NCI-H128 (cell line): ENCODE measurements at regions not wholly inside any gene's neighbourhood (a gene's known extent, or its start where the extent isn't known, plus 50 kb on each side); places are given as distances from the start of the nearest gene placed in this dataset.
A peak's percentile ranks its signal among the peaks of the same experiment; 100 is the strongest.

Experiments used
- DNase-seq: peaks from one replicate; lab custom pipeline; 2025; ENCODE audit not compliant: unreplicated experiment; lab: John Stamatoyannopoulos, UW

DNA sequence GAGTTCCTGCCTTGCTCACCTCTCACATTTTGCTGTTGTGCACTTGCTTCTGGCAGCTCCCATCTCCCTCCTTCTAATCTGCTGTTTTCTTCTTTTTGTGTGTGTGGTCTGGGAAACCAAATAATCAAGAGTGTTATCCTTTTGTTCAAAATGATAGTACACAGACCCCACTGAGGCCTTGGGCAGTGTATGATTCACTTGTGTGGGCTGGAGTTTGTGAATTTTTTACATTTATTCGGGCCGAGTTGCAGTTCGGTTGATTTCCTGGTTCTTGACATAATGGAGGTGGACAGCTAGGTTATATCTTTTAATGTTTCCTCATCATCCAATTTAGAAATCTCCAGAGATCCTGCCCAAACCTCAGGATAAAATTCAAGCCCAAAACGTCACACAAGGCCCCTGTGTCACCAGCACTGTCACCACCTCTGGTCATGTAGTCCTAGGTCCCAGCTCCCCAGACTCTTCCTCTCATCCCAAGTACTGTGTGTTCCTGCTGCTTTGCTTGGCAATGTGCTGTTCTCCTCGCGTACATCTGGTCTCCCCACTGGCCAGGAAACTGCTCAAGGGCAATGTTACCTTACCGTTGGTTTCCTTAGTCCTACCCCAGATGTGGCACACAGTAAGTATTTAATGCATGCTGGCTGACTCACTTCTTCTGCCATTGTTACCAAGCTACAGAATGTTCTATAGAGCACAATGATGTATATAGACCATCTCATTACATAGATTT is 55.7 kb upstream of the PHACTR2 start:
- DNase-seq = no peak

DNA sequence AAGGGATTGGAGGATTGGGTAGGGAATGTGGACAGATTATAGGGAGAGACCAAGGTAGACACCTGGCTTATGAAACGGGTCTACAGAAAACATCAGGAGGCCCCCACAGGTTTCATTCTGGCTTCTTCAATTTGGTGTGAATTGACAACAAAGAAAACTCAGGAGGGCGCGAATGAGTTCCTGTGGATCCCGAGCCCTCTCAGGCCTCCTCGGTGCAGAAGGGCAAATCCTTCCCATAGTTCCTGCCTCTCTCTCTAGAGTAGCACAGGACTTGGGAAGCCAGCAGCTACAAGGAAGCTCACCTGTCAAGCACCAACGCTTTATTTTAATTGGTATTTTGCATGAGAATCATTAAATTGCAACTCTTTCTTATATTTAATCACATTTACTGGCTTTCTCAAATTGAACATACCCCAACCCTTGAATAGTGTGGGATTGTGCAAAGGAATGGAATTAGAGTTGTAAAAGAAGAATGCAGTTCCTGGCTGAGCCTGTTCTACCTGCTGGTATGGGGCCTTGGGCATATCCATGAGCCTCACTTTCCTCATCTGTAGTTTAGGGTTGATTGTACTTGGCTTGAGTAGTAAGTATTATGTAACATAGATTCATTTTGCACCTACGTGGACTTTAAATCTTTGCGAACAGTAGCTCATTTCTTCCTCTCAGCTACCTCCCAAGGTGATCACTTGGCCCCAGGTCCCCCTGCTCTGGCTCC is 56.4 kb upstream of the PHACTR2 start:
- DNase-seq = no peak

DNA sequence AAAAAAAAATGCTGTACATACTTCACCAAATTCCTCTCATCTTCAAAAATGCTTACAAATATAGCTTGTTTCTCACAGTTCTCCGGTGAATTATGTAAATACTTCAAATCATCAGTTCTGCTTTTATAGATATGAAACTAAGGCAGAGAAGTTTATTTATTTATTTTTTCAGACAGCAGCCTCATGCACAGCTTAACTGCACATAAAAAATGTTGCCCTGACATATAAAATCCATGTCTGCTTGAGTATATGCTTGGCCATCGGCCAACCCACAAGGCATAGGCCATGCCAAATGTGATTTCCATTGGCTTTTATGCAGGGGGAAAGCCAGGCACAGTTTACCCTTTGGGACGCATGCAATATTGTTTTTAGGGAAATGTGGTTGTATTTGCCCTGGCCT is 57.3 kb upstream of the PHACTR2 start:
- no peak for DNase-seq

- no peak for DNase-seq
Measured at GRCh38 chr6:143619824-143620401, 57.9 kb upstream of the PHACTR2 start.

DNA sequence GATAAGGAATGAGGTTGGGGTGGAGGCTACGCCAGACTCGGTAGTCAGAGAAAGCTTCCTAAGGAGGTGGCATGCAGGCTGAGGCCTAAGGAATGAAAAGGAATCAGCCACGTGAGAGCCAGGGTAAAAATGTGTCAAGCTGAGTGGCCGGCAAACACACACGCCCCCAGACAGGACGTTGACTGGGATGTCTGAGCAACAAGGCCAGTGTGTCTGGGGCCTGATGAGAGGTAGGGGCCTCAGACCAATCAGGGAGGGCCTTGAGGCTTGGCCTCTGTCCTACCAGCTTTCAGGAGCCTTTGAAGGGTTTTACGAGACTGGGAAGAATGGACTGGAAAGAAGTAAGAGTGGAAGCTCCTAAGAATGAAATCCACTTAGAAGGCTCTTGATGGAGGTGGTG is 61.0 kb upstream of the PHACTR2 start:
- DNase-seq = no peak

DNA sequence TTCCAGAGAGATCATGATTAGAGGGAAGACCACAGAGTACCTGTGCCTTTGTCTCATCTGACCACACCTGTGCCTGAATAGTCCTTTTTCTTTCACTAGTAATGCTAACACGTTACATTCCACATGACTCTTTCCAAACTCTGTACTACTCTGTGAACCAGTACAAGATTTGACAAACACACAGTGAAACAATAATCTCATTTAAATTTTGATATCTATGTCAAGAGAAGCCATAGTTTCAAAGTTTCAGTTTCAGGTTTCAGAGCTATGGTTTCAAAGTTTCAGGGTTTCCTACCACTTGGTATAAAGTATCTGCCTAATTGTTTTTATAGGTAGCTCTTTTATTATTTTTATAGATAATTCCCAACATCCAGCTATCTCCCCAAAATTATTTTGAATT is 62.0 kb upstream of the PHACTR2 start:
- DNase-seq = no peak

DNA sequence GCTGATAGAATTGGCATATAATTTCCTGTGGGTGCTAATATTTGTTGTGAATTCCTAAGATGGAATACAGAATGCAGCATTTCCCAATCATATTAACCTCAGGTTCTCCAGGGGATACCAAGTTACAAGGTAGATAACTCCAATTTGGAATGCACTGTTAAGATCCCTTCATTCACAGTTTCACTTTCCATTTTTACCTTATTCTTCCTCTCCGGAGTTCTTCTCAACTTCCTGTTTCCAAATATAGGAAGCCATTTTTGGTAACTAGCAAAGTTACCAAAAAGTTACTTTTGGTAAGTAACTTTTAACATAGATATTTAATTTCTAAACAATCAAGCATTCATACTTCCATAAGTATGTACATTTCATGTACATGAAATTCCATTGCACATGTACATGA is 63.5 kb upstream of the PHACTR2 start:
- no peak for DNase-seq

DNA sequence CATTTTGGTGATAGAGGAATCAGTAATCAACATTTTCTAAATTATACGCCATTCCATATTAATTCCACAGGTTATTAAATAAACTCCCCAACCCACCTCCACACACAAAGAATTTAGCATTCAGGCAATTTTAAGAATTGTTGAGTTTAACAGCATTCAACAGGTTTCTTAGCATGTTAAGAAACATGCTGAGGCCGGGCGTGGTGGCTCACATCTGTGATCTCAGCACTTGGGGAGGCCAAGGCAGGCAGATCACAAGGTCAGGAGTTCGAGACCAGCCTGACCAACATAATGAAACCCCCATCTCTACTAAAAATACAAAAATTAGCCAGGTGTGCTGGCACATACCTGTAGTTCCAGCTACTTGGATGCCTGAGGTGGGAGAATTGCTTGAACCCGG is 64.0 kb upstream of the PHACTR2 start:
- DNase-seq = no peak

GRCh38 chr6:143612186-143612585 is 65.6 kb upstream of the PHACTR2 start:
- no peak for DNase-seq

GRCh38 chr6:143611580-143611979 is 66.2 kb upstream of the PHACTR2 start:
- no peak for DNase-seq

DNA sequence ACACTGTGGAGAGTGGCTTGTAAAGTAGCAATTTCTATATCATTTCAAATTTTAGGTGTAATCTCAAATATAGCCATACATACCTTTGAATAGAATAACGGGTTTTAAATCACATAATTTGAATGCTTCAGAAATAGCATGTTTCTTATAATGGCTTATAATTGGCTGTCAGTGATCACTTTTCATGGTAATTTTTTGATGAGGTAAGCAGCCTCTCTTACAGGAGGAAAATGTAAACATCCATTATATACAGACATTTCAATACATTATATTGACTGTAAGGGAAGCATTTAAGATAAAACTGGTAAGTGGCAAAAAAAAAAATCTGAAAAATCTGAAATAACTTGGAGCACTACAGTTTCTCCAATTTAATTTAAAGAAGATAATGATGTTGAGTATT is 67.8 kb upstream of the PHACTR2 start:
- no peak for DNase-seq

DNA sequence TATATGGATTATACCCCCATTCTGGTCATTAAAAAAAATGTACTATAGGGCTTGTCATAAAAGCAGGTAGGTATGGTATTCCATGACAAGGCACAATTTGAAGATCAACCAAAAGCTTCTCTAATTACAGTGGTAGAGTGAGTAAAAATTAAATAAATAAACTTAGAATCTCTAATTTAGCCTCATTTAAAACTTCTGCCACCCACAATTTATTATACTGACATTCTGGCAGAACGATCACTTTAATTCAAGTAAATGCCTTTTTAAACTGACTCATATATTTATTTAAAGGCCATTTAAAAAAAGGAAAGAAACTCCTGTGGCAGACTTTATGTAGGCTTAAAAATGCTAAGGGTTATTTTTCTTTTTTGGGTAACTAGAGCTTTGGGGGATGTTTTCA is 68.3 kb upstream of the PHACTR2 start:
- no peak for DNase-seq

- no peak for DNase-seq
Measured at GRCh38 chr6:143608906-143609305, 68.9 kb upstream of the PHACTR2 start.

GRCh38 chr6:143607974-143608373 is 69.8 kb upstream of the PHACTR2 start:
- peak; percentile 8 for DNase-seq

- DNase-seq = no peak
Measured at GRCh38 chr6:143607168-143607567, 70.6 kb upstream of the PHACTR2 start.

DNA sequence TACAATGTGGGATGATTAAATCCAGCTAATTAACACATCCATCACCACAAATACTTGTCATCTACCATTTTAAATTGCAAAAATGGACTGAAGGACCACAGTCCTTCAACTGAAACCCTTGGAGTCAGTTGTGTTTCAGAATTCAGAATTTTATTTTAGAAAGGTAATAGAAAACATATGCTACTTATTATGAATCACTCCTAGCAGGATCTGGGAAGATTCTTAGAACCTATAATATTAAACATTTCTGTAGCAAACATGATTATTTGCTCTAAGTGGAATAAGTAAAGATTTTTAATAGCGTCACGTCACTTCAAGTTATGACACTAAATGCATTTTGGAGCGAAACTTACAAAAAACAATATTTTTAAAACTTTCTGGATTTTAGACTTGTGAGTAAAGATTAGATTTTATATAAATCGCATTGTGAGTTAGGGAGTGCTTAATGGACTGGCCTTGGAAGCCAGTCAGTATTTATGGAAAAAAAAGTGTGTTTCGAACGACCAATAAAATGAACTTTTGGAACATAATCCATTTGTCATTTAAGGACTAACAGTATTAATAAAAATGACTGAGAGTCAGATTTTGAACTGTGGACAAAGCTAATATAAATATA is 71.8 kb upstream of the PHACTR2 start:
- no peak for DNase-seq

- no peak for DNase-seq
Measured at GRCh38 chr6:143603455-143603854, 74.3 kb upstream of the PHACTR2 start.

- DNase-seq = no peak
Measured at GRCh38 chr6:143601504-143601903, 76.3 kb upstream of the PHACTR2 start.

- no peak for DNase-seq
Measured at GRCh38 chr6:143600821-143601220, 76.9 kb upstream of the PHACTR2 start.

DNA sequence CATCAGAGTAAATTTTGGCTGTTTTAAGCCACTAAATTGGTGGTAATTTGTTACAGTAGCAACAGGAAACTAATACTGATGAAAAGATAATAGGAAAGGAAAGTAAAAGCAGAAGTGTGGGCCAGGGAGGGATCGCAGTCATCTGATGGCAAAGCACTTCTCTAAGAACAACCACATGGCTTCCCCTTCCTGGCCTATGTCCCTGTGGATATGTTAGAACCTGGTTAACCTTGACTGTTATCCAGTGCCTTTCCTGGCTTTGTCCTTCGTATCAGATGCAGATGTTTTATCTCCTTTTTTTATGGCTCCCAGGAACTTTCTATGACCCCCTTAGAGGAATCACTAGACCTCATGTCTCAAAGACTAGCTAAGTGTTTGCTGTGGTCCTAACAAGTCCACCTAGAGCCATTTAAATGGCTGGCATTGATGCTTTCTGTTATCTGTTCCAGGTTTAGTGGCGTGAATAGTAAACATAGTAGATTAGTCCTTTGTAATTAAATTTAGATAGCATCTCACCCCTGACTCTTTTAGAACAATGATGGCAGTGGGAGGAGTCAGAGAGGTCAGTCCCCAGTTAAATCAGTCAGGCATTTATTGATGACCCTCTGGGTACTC is 79.2 kb upstream of the PHACTR2 start:
- DNase-seq = no peak

DNA sequence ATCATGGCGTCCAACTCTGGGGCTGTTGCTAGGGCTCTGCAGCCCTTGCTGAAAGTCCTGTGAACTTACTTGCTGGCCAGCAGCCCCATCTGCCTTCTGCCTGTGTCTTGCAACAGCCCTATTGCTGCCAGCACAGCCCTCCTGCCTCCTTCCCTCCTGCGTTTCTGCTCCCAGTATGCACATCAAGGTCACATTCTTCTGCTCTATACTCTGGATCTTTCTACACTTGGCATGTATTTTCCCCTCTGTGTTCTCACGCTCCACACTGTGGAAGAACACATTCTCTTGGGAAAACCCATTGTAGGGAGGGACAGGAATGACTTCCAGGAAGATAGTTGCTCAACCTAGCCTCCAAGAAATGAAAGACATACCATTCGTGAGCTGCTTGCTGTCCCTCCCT is 80.9 kb upstream of the PHACTR2 start:
- no peak for DNase-seq
